Chondrocyte (in vitro differentiated cells): ENCODE measurements at regions not wholly inside any gene's neighbourhood (a gene's known extent, or its start where the extent isn't known, plus 50 kb on each side); places are given as distances from the start of the nearest gene placed in this dataset.

Source experiments
- DNase-seq: peaks from one replicate; pipeline ENCODE4 v3.0.0; 2021; ENCODE audit warnings: mixed read lengths, low spot score
- H3K27ac Mint-ChIP-seq: one replicate; pipeline ENCODE4 v1.8.0; 2021; ENCODE audit warnings: mild to moderate bottlenecking, moderate library complexity, mixed read lengths; ENCODE audit not compliant: unreplicated experiment
- H3K27me3 Mint-ChIP-seq: 2 replicates; pipeline ENCODE4 v1.8.0; 2021; ENCODE audit warnings: low read depth, mixed read lengths
- H3K36me3 Mint-ChIP-seq: 2 replicates; pipeline ENCODE4 v1.8.0; 2021; ENCODE audit warnings: low read depth, mixed read lengths
- H3K4me1 Mint-ChIP-seq: 2 replicates; pipeline ENCODE4 v1.8.0; 2021; ENCODE audit warnings: low read depth, mild to moderate bottlenecking, mixed read lengths
- H3K4me3 Mint-ChIP-seq: one replicate; pipeline ENCODE4 v1.8.0; 2021; ENCODE audit warnings: mild to moderate bottlenecking, moderate library complexity, mixed read lengths; ENCODE audit not compliant: unreplicated experiment
- H3K9me3 Mint-ChIP-seq: 2 replicates; pipeline ENCODE4 v1.8.0; 2021; ENCODE audit warnings: low read depth, mixed read lengths
- CTCF ChIP-seq: fragments of 200-600 bp; sonication (generic); IDR thresholded peaks from 2 replicates; pipeline ENCODE4 v1.5.0; 2021; ENCODE audit warnings: antibody characterized with exemption, mild to moderate bottlenecking, moderate library complexity

GRCh38 chr1:96533820-96534219 lies 187.8 kb upstream of the PTBP2 start:
- H3K36me3 Mint-ChIP-seq: peaks cover 5% of the 10 kb centered on the region
- no peak for DNase-seq
- no peak overlapping the region for H3K27ac Mint-ChIP-seq
- TF ChIP-seq CTCF: no peak
- H3K9me3 Mint-ChIP-seq: peaks cover 10% of the 10 kb centered on the region
- H3K27me3 Mint-ChIP-seq: peaks cover 1% of the 10 kb centered on the region
- H3K4me3 Mint-ChIP-seq: no peak overlapping the region
- H3K4me1 Mint-ChIP-seq: peaks cover 10% of the 10 kb centered on the region

GRCh38 chr1:96536581-96536980 lies 185.0 kb upstream of the PTBP2 start:
- no peak for TF ChIP-seq CTCF
- H3K4me3 Mint-ChIP-seq: no peak overlapping the region
- DNase-seq: no peak
- peaks cover 3% of the 10 kb centered on the region for H3K9me3 Mint-ChIP-seq
- H3K4me1 Mint-ChIP-seq: peaks cover 16% of the 10 kb centered on the region
- no peaks in the 10 kb centered on the region for H3K36me3 Mint-ChIP-seq
- no peak overlapping the region for H3K27ac Mint-ChIP-seq
- no peaks in the 10 kb centered on the region for H3K27me3 Mint-ChIP-seq

GRCh38 chr1:96538111-96538641 lies 183.4 kb upstream of the PTBP2 start:
- H3K27ac Mint-ChIP-seq: peak overlapping the region; percentile 42
- H3K9me3 Mint-ChIP-seq: no peaks in the 10 kb centered on the region
- no peaks in the 10 kb centered on the region for H3K27me3 Mint-ChIP-seq
- H3K4me1 Mint-ChIP-seq: peaks cover 16% of the 10 kb centered on the region
- H3K4me3 Mint-ChIP-seq: no peak overlapping the region
- peak; percentile 31 for TF ChIP-seq CTCF
- H3K36me3 Mint-ChIP-seq: no peaks in the 10 kb centered on the region
- no peak for DNase-seq

- H3K4me1 Mint-ChIP-seq: peaks cover 16% of the 10 kb centered on the region
- no peaks in the 10 kb centered on the region for H3K27me3 Mint-ChIP-seq
- no peak for DNase-seq
- peak overlapping the region; percentile 42 for H3K27ac Mint-ChIP-seq
- TF ChIP-seq CTCF: no peak
- H3K36me3 Mint-ChIP-seq: no peaks in the 10 kb centered on the region
- H3K4me3 Mint-ChIP-seq: no peak overlapping the region
- H3K9me3 Mint-ChIP-seq: no peaks in the 10 kb centered on the region
Observed at GRCh38 chr1:96538883-96539282, 182.7 kb upstream of the PTBP2 start.

- TF ChIP-seq CTCF: no peak
- Mint-ChIP-seq H3K4me1 (peaks cover 16% of the 10 kb centered on the region), H3K27me3 (no peaks in the 10 kb centered on the region), H3K9me3 (no peaks in the 10 kb centered on the region), H3K4me3 (no peak overlapping the region), H3K36me3 (no peaks in the 10 kb centered on the region), H3K27ac (no peak overlapping the region)
- DNase-seq: no peak
Observed at GRCh38 chr1:96541491-96541890, 180.1 kb upstream of the PTBP2 start.
